Kidney (tissue), 13 donors: ENCODE measurements at regions not wholly inside any gene's neighbourhood (a gene's known extent, or its start where the extent isn't known, plus 50 kb on each side); places are given as distances from the start of the nearest gene placed in this dataset.
A peak's percentile ranks its signal among the peaks of the same experiment; 100 is the strongest.

Experiments
- DNase-seq, 5 donors: peaks; one replicate each; pipeline ENCODE4 v3.0.0-alpha.2; 2013 to 2020
- FAIRE-seq: peaks from 2 replicates; lab custom pipeline; 2012; peaks lifted over from hg19 to GRCh38; lab: Jason Lieb, UNC
- H3K27ac ChIP-seq, 2 donors: one replicate each; pipeline ENCODE4 v1.7.0; 2013; ENCODE audit warnings: low read depth in 2 of 2, low read length in 2 of 2, inconsistent platforms in 1 of 2
- H3K27me3 ChIP-seq: one replicate; pipeline ENCODE4 v1.7.1; 2013; ENCODE audit warnings: low read length, inconsistent platforms; ENCODE audit not compliant: control insufficient read depth, insufficient read depth
- H3K36me3 ChIP-seq, 3 donors: one replicate each; pipeline versions ENCODE4 v1.7.0 to v1.7.1; 2013; ENCODE audit warnings: low read length in 3 of 3, control low read depth in 1 of 3, inconsistent platforms in 1 of 3; ENCODE audit not compliant: insufficient read depth in 3 of 3, control insufficient read depth in 2 of 3
- H3K4me1 ChIP-seq, 3 donors: one replicate each; pipeline versions ENCODE4 v1.7.0 to v1.7.1; 2013; ENCODE audit warnings: low read length in 3 of 3, inconsistent platforms in 1 of 3, low read depth in 1 of 3; ENCODE audit not compliant: control insufficient read depth in 2 of 3, insufficient read depth in 2 of 3
- H3K4me3 ChIP-seq, 3 donors: one replicate each; pipeline versions ENCODE4 v1.7.0 to v1.8.1; 2013; ENCODE audit warnings: low read length in 3 of 3, control low read depth in 1 of 3, inconsistent platforms in 1 of 3
- H3K9ac ChIP-seq, 3 donors: one replicate each; pipeline versions ENCODE4 v1.7.0 to v1.7.1; 2013; ENCODE audit warnings: low read length in 3 of 3, control low read depth in 1 of 3, inconsistent platforms in 1 of 3
- H3K9me3 ChIP-seq, 3 donors: one replicate each; pipeline versions ENCODE4 v1.7.0 to v1.7.1; 2013; ENCODE audit warnings: low read length in 3 of 3, control low read depth in 1 of 3, inconsistent platforms in 1 of 3; ENCODE audit not compliant: control insufficient read depth in 2 of 3, insufficient read depth in 1 of 3
- CTCF ChIP-seq: IDR thresholded peaks from 3 replicates; pipeline ENCODE4 v1.5.1; 2012; ENCODE audit warnings: mild to moderate bottlenecking, moderate library complexity, borderline replicate concordance; ENCODE audit not compliant: insufficient read depth; ENCODE audit errors: extremely low read depth
- intact Hi-C: fragments of 100-400 bp; cut with DNase I; formaldehyde crosslinking; loops from one replicate; pipeline ENCODE4 v1.11.1; 2022
- donor health status: control.
- donor health status: control.
- donor health status: control.
- donor health status: control.
- donor health status: control.
- donor health status: DM: yes; HTN: yes; CAD: no.
- donor health status: Normal renal cell carcinoma (clear cell type).

- H3K4me1 ChIP-seq, result no peaks in the 10 kb centered on the region
- no peaks in the 10 kb centered on the region for H3K9me3 ChIP-seq
- DNase-seq, result no peak
- H3K36me3 ChIP-seq, result no peaks in the 10 kb centered on the region
- FAIRE-seq, result no peak
- H3K27ac ChIP-seq, result no peak overlapping the region
- H3K4me3 ChIP-seq, result no peak overlapping the region
- no peak overlapping the region for H3K9ac ChIP-seq
- no peak for TF ChIP-seq CTCF
- intact Hi-C loops, result no loop called here
- H3K27me3 ChIP-seq, result no peaks in the 10 kb centered on the region
These were observed 430.3 kb downstream of the ZNF536 start for GRCh38 chr19:30802424-30803013.

GRCh38 chr19:30799865-30800755 is 427.9 kb downstream of the ZNF536 start:
- peak; percentile 60 for TF ChIP-seq CTCF

GRCh38 chr19:30795727-30796126 is 423.5 kb downstream of the ZNF536 start:
- DNase-seq (no peak), FAIRE-seq (no peak)
- no peaks in the 10 kb centered on the region for H3K4me1 ChIP-seq
- intact Hi-C loops, result no loop called here
- no peaks in the 10 kb centered on the region for H3K27me3 ChIP-seq
- no peak overlapping the region for H3K27ac ChIP-seq
- H3K36me3 ChIP-seq, result no peaks in the 10 kb centered on the region
- H3K9me3 ChIP-seq, result no peaks in the 10 kb centered on the region
- no peak overlapping the region for H3K4me3 ChIP-seq
- H3K9ac ChIP-seq, result no peak overlapping the region
- no peak for TF ChIP-seq CTCF

More at GRCh38 chr19:30799865-30800755, 427.9 kb downstream of the ZNF536 start:
- H3K27me3 ChIP-seq, result no peaks in the 10 kb centered on the region
- no peak overlapping the region for H3K27ac ChIP-seq
- H3K4me1 ChIP-seq, result no peaks in the 10 kb centered on the region
- H3K36me3 ChIP-seq, result no peaks in the 10 kb centered on the region
- intact Hi-C loops, result no loop called here
- no peak overlapping the region for H3K9ac ChIP-seq
- DNase-seq, result peak in 4 of 5 donors; percentile 45 to 66 (median 54)
- FAIRE-seq, result no peak
- H3K9me3 ChIP-seq, result no peaks in the 10 kb centered on the region
- no peak overlapping the region for H3K4me3 ChIP-seq
